NCI-H2227 treated with DMSO at 0.1 percent for 48 hours (cell line): ENCODE measurements at regions not wholly inside any gene's neighbourhood (a gene's known extent, or its start where the extent isn't known, plus 50 kb on each side); places are given as distances from the start of the nearest gene placed in this dataset.

Experiments
- DNase-seq: peaks from one replicate; lab custom pipeline; 2025; lab: John Stamatoyannopoulos, UW

DNA sequence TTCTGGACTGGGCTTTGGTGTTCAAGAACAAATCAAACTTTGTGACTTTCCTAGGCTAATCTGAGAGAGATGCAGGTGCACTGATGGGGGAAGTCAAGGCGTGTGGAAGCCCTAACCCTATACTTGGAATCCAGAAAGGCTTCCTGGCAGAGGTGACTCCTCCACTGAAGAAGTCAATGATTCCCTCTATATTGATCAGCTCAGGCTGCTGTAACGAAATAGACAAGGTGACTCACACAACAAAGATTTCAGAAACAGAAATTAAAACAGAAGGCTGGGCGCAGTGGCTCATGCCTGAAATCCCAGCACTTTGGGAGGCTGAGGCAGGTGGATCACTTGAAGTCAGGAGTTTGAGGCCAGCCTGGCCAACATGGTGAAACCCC is 69.6 kb upstream of the GGTA1 start:
- DNase-seq, result no peak

DNA sequence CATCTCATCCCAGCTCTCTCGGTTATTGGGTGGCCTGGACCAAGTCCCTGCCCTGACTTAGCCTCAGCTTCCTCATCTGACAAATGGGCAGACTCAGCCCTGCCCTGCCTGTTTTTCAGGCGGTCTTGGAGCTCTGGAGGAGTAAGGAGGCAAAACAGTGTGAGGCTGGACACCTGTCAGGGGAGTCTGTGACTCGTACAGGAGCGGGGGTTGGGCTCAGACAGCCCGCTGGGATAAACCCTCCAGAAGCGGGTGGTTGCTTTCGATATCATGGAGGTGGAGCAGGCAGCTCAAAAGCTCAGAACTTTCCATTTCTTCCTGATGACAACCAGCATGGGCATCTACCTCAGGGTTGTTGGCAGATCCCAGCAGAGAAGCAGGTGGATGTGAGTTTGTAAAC is 72.9 kb upstream of the GGTA1 start:
- DNase-seq, result no peak

DNA sequence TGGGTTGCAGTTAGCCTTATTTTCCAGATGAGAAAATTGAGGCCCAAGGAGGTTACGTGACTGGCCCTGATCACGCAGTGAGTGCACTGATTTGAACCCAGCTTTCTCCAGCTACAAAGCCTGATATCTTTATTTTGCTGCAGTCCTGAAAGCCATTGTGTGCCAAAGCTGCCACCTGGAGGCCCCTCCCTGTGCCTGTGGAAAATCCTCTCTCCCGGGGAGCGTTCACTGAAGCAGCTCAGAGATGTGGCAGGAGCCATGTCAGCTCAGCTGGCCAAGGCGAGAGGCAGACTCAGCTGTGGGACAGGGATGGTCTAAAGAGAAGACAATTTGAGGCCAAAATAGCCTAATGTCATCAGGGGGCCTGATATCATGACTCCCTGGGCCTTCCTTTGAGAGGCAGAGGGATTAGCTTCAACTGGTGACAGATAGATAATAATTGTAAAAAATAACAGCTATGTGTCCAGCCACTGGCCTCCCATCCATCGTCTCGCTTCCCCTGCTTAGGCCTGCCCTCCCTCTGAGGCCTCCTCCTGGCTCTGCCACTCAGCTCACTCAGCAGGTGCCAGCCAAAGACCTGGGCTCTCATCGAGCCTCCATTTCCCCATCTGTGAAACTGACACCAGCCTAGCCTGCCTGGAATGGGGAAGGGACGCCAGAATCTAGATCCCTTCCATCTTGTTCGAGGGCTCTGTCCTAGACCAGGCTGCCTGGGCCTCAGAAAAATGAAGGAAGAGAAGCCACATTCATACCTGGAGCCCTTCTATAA is 74.3 kb upstream of the GGTA1 start:
- DNase-seq, result peak; percentile 1

DNA sequence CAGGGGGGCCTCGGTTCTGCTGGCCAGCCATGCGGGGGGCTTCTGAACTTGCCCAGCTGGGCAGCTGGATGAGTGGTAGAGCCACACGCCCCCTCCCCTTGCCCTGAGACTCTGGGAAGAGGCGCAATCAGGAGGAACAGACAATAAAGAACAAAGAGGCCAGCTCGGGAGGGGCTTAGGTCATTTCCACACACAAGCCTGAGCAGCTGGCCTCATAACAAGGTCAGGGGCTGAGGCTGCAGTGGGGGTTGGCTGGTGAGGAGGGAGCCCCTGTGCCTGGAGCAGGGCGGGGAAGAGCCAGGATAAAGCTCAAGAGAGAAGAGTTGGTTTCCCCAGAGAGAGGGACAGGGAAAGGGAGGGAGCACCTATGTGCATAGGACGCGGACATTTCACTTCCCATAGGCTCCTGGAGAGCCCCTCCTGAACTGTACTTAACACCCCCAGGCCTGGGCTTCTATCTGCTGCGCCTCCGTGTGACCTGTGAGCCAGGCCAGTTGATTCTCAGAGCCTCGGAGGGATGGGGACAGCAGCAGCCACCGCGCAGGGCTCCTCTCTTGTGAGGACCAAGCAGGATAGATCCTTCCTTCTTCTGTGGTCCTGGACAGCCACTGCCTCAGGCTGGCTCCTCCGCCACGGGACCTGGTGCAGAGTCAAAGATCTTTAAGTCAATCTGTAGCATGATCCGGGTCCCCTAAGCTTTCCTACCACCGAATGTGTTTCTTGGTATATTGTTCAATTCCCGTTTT is 75.3 kb upstream of the GGTA1 start:
- DNase-seq, result no peak

DNA sequence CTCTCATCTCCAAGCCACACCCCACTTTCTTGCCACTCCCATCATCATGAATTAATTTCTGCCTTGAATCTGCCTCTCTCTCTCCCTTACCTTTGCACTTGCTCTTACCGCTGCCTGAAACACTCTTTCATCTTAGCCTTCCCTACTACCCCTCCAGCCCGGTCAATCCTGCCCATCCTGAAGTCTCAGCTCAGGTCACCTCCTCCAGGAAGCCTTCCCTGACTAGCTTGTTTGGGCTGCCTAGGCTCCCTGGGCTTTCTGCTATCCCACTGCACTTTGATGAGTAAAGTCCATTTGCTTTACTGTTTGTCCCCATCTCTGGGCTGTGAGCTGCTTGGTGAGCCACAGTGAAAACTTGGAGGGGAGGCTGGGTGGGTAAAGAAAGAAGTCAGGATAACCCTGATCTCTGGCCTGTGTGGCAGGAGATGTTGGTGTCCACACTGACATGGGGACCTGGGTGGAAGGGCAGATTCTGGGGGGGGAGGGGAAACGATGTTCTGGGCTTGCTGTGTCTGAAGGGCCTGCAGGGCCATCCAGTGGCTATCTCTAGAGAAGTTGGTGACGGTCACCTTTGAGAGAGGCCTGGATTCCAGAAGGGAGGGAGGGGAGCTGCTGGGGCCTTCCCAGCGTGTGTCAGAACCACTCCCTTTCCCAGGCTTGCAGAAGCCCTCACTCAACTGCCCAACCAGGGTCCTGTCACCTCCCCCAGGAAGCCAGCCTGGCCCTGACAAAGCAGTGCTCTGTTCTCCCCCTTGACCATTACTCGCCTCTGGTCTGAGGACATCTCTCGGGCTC is 75.0 kb upstream of the DAB2IP start:
- DNase-seq, result peak; percentile 6

DNA sequence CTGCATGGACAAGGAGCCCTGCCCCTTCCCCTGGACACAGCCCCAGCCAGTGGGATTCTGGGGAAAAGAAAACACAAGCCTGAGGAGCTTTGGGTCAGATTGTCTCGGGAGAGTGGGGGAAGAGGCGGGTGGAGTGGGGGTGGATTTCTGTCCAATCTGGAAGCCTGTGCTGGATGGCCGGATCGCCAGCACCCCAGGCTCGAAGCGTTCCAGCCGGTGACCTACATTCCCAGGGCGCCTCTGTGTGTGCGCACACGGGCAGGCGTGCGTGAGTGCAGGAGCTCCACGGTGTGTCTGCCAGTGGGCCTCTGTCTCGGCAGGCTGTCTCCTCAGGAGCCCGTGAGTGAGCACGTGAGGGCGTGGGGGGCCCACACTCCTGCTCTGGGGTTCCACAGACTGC is 74.3 kb upstream of the DAB2IP start:
- DNase-seq, result no peak

DNA sequence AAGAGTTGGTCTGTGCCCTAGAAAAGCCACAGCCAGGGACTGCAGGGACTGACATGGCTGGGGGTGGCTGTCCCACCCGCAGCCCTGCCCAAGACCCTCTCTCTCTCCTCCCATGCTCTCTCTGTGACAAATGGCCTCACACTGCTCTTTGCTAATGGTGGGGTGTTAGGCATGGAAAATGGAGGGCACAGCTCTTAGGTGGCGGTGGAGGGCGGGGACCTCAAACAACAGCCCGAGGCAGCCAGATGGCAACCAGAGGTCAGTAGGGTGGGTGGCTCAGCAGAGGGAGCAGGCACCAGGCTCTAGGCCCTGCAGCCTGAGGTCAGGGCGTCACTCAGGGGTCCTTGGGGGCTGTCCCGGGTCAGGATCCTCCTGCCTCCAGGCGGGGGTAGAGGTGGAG is 73.9 kb upstream of the DAB2IP start:
- DNase-seq, result no peak

DNA sequence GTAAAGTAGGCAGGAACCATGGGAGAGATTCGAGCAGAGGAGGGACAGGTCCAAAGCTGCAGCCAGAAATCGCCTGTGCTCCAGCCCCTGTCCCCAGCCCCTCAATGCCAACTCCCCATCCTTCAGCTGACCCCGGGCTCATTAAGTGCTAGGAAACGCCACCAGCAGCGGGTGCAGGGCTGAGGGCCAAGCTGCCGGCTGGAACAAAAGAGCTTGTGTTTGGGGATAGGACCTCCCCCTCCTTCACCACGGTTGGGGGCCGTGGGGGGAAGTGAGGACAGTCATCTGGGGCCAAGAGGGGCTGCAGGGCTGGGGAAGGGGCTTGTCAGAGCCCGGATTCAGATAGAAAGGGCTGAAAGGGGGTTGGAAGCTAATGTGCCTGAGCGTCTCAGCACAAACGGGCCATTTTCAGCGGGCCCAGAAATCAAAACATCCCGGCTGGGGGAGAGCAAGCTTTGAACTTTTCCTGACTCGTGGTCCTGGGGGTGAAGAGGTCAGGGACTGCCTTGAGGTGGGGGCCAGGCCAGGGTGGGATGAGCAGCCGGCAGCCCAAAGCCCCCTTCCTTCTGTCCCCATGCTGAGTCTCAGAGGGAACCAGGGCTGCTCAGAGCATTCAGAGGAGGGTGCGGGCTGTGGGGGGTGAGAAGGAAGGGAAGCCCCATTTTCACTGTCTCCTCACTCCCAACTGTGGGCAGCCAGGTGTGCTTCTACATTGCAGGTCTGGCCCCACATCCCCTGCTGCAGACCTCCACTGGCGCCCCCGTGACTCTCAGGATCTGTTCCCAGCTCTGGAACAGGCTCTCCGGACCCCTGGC is 69.4 kb upstream of the DAB2IP start:
- DNase-seq, result no peak

DNA sequence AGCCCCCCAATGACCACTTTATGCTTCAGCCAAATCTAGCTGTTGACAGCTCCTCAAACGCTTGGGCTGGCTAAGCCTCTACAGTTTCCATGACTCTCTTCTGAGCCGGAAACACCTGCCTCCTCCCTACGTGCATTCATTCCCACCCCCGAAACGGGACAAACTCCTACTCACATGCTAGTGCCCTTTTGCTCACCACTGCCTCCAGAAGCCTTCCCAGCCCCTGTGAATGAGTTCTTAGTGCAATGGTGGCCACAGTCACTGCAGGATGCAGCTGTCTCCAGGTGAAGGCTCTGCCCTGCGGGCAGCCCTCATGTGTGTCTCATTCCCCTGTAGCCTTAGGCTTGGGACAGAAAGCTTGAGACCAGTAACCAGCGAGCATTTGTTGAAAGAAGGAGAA is 68.8 kb upstream of the DAB2IP start:
- DNase-seq, result no peak

DNA sequence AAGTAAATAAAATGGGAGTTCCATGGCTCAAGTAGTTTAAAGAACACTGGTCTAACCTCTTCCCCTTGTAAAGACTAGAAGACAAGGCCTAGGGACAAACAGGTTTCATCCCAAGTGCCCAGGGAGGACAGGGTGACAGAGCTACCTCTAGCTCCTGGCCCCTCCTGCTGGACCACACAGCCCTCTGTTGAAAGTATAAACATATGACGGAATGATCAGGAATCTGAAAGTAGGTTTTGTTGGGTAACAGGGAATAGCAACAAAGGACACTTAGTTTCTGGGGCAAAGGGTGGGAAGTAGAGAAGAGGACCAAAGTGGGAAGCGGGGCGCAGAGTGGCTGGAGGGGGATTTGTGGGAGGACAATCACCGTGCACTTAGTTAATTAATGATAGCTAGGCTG is 67.0 kb upstream of the DAB2IP start:
- DNase-seq, result no peak

DNA sequence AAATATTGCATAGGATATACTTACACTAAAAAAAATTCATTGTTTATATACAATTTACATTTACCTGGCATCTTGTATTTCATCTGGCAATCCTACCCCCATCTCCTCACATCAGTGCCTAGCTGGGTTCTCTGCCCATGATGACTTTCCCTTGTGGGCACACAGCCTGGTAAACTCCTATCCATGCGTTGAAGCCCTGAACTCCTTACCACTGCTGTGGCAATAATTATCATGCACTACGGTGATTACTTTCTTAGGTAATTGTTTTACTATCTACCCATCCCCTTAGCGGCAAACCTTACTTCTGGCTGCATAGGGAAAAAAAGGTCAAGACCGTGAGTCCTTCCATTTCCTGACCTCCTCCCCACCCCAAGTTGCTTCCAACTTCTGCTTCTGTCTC is 63.6 kb upstream of the DAB2IP start:
- DNase-seq, result no peak

DNA sequence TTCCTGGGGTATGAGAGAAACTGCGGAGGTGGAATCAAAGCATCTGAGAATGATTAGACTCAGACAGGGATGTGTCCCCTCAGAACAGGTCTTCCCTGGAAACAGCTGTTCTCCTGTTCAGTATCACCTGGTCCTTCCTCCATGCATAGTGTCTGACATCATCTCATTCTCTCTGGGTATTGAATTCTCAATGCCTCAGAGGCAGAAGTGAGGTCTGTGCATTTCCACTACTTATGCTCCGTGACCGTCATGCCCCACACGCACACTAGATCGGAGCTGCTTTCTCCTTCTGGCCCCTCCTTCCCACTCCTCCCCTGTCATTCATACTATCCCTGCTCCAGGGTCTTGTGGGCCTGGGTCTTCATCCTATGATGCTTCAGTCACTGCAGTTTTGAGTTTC is 61.4 kb upstream of the DAB2IP start:
- DNase-seq, result no peak

DNA sequence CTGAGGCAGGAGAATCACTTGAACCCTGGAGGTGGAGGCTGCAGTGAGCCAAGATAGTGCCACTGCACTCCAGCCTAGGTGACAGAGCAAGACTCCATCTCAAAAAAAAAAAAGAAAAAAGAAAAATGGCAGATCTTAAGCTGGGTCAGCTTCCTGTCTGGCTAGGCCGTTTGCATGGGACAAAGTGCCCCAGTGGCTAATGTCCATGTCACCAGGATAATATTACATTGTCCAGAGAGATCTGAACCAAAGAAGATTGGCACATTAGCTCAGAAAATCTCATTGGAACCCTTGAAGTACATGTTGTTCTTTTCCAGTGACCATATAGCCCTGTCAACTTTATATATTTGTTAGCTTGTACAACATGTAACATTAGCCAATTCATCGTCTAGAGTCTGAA is 59.2 kb upstream of the DAB2IP start:
- DNase-seq, result no peak

DNA sequence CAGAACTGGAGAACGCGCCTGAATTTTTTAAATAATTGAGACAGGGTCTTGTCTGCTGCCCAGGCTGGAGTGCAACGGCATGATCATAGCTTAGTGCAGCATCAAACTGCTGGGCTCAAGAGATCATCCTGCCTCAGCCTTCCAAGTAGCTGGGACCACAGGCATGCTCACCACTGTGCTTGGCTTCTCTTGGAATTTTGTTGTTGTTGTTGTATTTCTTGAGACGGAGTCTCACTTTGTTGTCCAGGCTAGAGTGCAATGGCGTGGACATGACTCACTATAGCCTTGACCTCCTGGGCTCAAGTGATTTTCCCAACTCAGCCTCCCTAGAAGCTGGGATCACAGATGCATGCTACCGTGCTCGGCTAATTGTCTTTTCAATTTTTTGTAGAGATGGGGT is 58.4 kb upstream of the DAB2IP start:
- DNase-seq, result no peak

DNA sequence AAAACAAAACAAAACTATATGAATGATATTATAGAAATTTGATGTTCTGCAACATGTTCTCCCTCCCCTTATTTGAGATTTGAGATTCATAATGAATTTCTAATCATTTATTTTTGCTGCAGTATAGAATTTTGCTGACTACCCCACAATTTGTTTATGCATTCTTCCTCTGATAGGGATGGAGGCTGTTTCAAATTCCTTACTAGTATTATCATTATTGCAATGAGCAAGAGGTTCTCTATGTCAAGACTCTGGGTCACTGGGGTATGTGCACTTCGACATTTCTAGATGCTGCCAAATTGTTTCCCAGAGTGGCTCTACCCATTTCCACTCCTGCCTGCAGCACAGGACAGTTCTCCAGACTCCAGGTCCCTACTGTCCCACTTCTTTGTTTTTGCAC is 54.9 kb upstream of the DAB2IP start:
- DNase-seq, result no peak

DNA sequence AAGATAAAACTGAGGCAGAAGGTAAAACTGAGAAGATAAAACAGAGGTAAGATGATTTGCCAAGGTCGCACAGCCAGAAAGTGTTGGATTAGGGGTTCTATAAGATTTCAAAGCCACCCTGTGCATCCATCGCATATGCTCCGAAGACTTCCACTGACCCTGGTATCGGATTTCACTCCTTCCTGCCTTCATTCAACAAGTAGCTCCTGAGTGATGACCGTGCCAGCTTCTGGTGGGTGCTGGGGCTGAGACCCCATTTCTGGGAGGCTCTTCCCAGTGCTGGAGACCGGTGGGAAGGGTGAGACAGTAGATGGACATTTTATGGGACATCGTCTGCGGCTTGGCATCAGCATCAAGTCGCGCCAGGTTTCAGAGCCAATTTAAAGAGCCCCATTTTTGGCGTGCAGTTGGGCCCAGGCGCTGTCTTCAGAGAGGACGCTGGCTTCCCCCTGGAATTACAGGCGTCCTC is 53.7 kb upstream of the DAB2IP start:
- no peak for DNase-seq

DNA sequence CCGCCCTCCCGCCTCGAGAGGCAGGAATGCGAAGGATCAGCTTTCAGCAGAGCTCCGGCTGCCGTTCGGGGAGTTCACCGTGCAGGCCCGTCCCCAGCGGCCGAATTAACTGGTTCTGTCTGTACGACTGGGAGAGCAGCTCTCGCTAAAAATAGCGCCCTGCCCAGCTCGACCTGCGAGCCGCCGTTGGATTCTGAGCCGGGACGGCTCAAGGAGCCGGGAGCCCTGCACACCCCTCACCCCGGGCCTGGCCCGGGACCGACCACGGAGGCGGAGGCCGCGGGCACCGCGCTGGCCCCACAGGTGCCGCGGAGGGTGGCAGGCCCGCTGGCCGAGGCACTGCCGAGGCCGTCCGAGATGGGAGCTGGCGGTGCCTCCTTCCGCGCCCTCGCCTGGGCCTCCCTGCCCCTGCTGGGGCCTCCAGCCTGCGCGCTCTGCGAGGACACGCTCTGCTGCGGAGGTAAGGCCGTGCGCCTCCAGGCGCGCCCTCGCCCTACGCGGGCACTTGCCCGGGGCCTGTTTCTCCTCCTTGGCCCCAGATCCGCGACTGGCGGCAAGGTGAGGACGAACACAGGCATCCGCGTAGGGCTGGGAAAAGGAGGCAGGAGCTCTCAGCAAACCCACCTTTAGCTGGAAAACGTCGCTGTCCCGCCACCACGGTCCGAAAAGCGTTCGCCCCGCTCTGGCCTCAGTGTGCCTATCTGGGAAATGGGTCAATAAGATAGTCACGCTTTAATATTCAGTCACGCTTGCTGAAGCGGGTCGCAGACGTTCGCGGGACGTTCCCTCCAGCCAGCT is 53.1 kb upstream of the DAB2IP start:
- no peak for DNase-seq

DNA sequence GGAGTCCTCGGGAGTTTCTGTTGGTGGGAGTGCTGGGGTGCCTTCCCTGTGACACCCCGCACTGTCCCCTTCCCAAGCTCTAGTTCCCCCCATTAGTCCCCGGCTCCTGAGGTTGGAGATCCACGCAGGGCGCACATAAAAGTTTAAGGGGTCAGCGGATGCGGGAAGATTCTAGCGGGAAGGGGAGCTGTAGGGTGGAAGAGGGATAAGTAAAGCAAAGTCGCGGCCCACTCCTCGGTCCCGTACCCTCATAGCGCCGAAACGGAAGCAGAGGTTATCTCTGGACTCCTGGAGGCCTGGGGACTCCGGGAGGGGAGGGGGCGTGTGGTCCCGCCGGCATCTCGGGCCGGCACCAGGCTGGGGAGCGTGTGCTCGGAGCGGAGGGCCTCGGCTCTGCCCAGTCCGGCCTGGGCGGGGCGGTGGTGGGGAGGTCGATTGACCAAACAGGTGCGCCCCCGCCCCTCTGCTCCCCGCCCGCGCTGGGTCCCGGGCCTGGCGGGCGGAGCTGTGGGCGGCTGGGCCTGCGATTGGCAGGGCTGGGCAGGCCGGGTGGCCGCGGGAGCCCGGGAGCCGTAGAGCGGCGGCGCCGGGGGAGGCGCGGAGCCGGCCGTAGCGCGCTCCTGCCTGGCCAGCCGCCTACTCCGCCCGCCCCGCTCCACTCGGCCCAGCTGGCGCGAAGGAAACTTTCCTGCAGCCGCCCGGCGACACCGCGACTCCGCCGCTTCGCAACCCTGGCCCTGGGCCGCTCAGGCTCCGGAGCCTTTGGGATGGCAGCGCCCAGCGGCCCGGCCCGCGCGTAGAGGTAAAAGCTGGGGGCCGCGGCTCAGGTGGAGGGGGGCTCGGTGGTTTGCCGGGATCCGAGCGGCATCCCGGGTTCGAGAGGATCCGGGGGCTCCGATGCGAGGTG is 52.2 kb upstream of the DAB2IP start:
- DNase-seq, result no peak

DNA sequence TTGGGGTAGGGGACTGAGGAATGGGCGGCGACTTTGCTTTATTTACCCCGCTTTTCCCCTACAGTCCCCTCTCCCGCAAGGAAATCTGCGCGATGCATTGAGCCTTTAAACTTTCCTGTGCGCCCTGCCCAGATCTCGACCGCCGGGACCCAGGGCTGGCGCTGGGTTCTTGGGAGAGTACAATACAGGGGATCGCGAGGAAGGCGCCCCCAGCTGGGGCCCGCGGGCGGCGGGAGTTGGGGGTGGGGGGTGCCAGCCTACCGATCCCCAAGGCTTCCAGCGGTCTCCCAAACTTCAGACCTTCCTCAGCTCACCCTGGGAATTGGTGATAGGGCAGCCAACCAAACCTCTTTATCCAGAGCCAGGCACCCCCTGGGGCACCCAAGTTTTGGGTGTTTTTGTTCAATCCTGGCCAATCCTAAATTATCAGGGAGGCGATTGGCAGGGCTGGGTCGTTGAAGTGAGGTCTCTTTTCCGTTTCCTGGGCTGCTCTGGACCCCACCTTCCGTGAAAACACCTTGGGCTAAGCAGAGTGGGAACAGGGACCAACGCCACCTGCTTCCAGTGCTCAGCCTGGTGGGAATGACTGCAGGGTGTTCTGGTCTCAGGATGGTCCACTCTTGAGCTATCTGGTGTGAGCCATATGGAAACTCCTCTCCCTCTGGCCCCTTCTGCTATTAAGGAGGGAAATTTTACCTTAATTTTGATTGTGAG is 51.4 kb upstream of the DAB2IP start:
- DNase-seq, result no peak
